SK-N-SH (cell line): ENCODE measurements at regions not wholly inside any gene's neighbourhood (a gene's known extent, or its start where the extent isn't known, plus 50 kb on each side); places are given as distances from the start of the nearest gene placed in this dataset.

Experiments used
- CTCF ChIA-PET: fragments of 300-600, 350-600 bp; formaldehyde crosslinking; extraction: SDS; loops from one replicate; lab custom pipeline; 2021; lab: Yijun Ruan, JAX
- POLR2A ChIA-PET: fragments of 350-600 bp; sonication (Branson Sonifier 250); formaldehyde crosslinking; extraction: SDS; loops from one replicate; lab custom pipeline; 2020; ENCODE audit warnings: antibody characterized with exemption, inconsistent platforms; lab: Yijun Ruan, JAX
- DNase-seq: peaks from one replicate; pipeline ENCODE4 v3.0.0; 2012
- H2AFZ ChIP-seq: fragments of 200-600 bp; sonication (generic); 2 replicates; pipeline ENCODE4 v1.8.1; 2016; ENCODE audit warnings: antibody characterized with exemption, mild to moderate bottlenecking, low read depth
- H3F3A ChIP-seq: fragments of 200-600 bp; sonication (generic); replicated peaks from 2 replicates; pipeline ENCODE3; 2016; ENCODE audit warnings: antibody characterized with exemption, mild to moderate bottlenecking; ENCODE audit not compliant: insufficient read depth
- H3K27ac ChIP-seq, 2 experiments: fragments of 200-500 bp in 1 of 2; fragments of 200-600 bp in 1 of 2; sonication (Bioruptor generic) in 1 of 2; sonication (generic), shearing (Covaris generic) in 1 of 2; 2 replicates each; pipeline versions ENCODE4 v1.5.1 to v1.6.1; 2014 to 2016; ENCODE audit warnings: low read depth in 2 of 2, inconsistent platforms in 1 of 2, low read length in 1 of 2, mild to moderate bottlenecking in 1 of 2, mixed read lengths in 1 of 2
- H3K27me3 ChIP-seq: fragments of 200-600 bp; sonication (generic), shearing (Covaris generic); 2 replicates; pipeline ENCODE4 v1.6.1; 2016; ENCODE audit warnings: mixed run types; ENCODE audit not compliant: insufficient read depth
- H3K36me3 ChIP-seq, 2 experiments: fragments of 200-500 bp in 1 of 2; fragments of 200-600 bp in 1 of 2; sonication (Bioruptor generic) in 1 of 2; sonication (generic) in 1 of 2; replicated peaks in 1 of 2; 2 replicates each; pipeline versions ENCODE3 to v1.5.1; 2014 to 2016; ENCODE audit warnings: low read length in 1 of 2, mild to moderate bottlenecking in 1 of 2; ENCODE audit not compliant: insufficient read depth in 2 of 2, control insufficient read depth in 1 of 2
- H3K4me1 ChIP-seq, 2 experiments: fragments of 200-500 bp in 1 of 2; fragments of 200-600 bp in 1 of 2; sonication (Bioruptor generic) in 1 of 2; sonication (generic), shearing (Covaris generic) in 1 of 2; 2 replicates each; pipeline versions ENCODE4 v1.5.1 to v1.6.1; 2014 to 2016; ENCODE audit warnings: low read depth in 1 of 2, low read length in 1 of 2, mixed run types in 1 of 2; ENCODE audit not compliant: insufficient read depth in 2 of 2, control insufficient read depth in 1 of 2
- H3K4me2 ChIP-seq: fragments of 200-600 bp; sonication (generic), shearing (Covaris generic); 2 replicates; pipeline ENCODE4 v1.6.1; 2017; ENCODE audit warnings: mixed run types
- H3K4me3 ChIP-seq, 2 experiments: fragments of 200-500 bp in 1 of 2; fragments of 200-600 bp in 1 of 2; sonication (Bioruptor generic) in 1 of 2; sonication (generic), shearing (Covaris generic) in 1 of 2; 2 replicates each; pipeline versions ENCODE4 v1.5.1 to v1.8.1; 2014 to 2016; ENCODE audit warnings: low read depth in 2 of 2, inconsistent platforms in 1 of 2, low read length in 1 of 2, mild to moderate bottlenecking in 1 of 2, mixed read lengths in 1 of 2, moderate library complexity in 1 of 2
- H3K79me2 ChIP-seq: fragments of 200-600 bp; sonication (generic); 2 replicates; pipeline ENCODE4 v1.8.1; 2017; ENCODE audit warnings: mild to moderate bottlenecking; ENCODE audit not compliant: insufficient read depth
- H3K9ac ChIP-seq: fragments of 200-600 bp; sonication (generic); 2 replicates; pipeline ENCODE4 v1.6.1; 2017; ENCODE audit warnings: mixed run types
- H3K9me2 ChIP-seq: fragments of 200-600 bp; sonication (generic); 2 replicates; pipeline ENCODE4 v1.6.1; 2017; ENCODE audit warnings: mixed run types
- H3K9me3 ChIP-seq: fragments of 200-600 bp; sonication (generic); 2 replicates; pipeline ENCODE4 v1.6.1; 2017; ENCODE audit warnings: mixed run types, mild to moderate bottlenecking, moderate library complexity
- H4K20me1 ChIP-seq: fragments of 200-600 bp; sonication (generic); 2 replicates; pipeline ENCODE4 v1.6.1; 2017; ENCODE audit warnings: mild to moderate bottlenecking, mixed run types; ENCODE audit not compliant: insufficient read depth
- CHD2 ChIP-seq: fragments of 150-350 bp; IDR thresholded peaks from 2 replicates; pipeline ENCODE4 v1.6.1; 2018; ENCODE audit warnings: low read length; ENCODE audit not compliant: partially characterized antibody
- ELF1 ChIP-seq: IDR thresholded peaks from 2 replicates; pipeline ENCODE4 v1.4.0; 2012
- EP300 ChIP-seq, 2 experiments: IDR thresholded peaks; 2 replicates each; pipeline versions ENCODE4 v1.4.0 to v1.6.1; 2012; ENCODE audit warnings: borderline replicate concordance in 1 of 2, low read depth in 1 of 2, low read length in 1 of 2
- FOXM1 ChIP-seq: IDR thresholded peaks from 2 replicates; pipeline ENCODE4 v1.4.0; 2012; ENCODE audit warnings: low read depth, mild to moderate bottlenecking
- GABPA ChIP-seq: IDR thresholded peaks from 2 replicates; pipeline ENCODE4 v1.4.0; 2012; ENCODE audit warnings: low read depth, mild to moderate bottlenecking
- GATA2 ChIP-seq: sonication (generic); formaldehyde crosslinking; IDR thresholded peaks from 2 replicates; pipeline ENCODE4 v1.5.0; 2020; ENCODE audit warnings: mild to moderate bottlenecking, missing genetic modification reagents
- JUND ChIP-seq: IDR thresholded peaks from 2 replicates; pipeline ENCODE4 v1.4.0; 2012
- MAX ChIP-seq: IDR thresholded peaks from 2 replicates; pipeline ENCODE4 v1.4.0; 2012; ENCODE audit warnings: low read depth
- NFIC ChIP-seq: IDR thresholded peaks from 2 replicates; pipeline ENCODE4 v1.4.0; 2012; ENCODE audit warnings: borderline replicate concordance
- PBX3 ChIP-seq: IDR thresholded peaks from 2 replicates; pipeline ENCODE4; 2012
- RAD21 ChIP-seq: IDR thresholded peaks from 2 replicates; pipeline ENCODE4 v1.6.1; 2012; ENCODE audit warnings: mild to moderate bottlenecking, low read length
- RCOR1 ChIP-seq: fragments of 150-350 bp; IDR thresholded peaks from 2 replicates; pipeline ENCODE4 v1.6.1; 2017; ENCODE audit warnings: antibody characterized with exemption, low read length
- RFX5 ChIP-seq: IDR thresholded peaks from 2 replicates; pipeline ENCODE4 v1.6.1; 2012; ENCODE audit warnings: mild to moderate bottlenecking, improper control_type of control experiment, low read length
- SIN3A ChIP-seq: IDR thresholded peaks from 2 replicates; pipeline ENCODE4 v1.6.1; 2012; ENCODE audit warnings: low read depth, mild to moderate bottlenecking, low read length, moderate library complexity, borderline replicate concordance
- TAF1 ChIP-seq: IDR thresholded peaks from 2 replicates; pipeline ENCODE4 v1.6.1; 2012; ENCODE audit warnings: low read depth, mild to moderate bottlenecking, low read length, moderate library complexity, borderline replicate concordance
- TCF12 ChIP-seq: IDR thresholded peaks from 2 replicates; pipeline ENCODE4 v1.4.0; 2012
- USF2 ChIP-seq: fragments of 150-350 bp; IDR thresholded peaks from 2 replicates; pipeline ENCODE4 v1.6.1; 2017; ENCODE audit warnings: antibody characterized with exemption, low read length, low read depth, borderline replicate concordance
- ZBTB33 ChIP-seq: IDR thresholded peaks from 2 replicates; pipeline ENCODE4 v1.4.0; 2012; ENCODE audit warnings: low read depth, borderline replicate concordance
- WGBS: methylation state at CpG from one replicate; pipeline ENCODE4 v1.1.6; 2017; ENCODE audit warnings: low lambda C conversion rate; 5-methylcytosine and 5-hydroxymethylcytosine counted together

GRCh38 chr11:110968348-110969062 is 256.3 kb upstream of the ARHGAP20 start:
- POLR2A ChIA-PET, result no interaction called here
- 61% methylated on average over 4 of the region's 4 CpGs for WGBS

GRCh38 chr11:110966131-110966530 is 253.9 kb upstream of the ARHGAP20 start:
- H3K9me2 ChIP-seq, result no peaks in the 10 kb centered on the region
- 72% methylated on average over 1 of the region's 1 CpG for WGBS
- H2AFZ ChIP-seq, result no peak overlapping the region
- TF ChIP-seq ZBTB33 (no peak), EP300 (IDR thresholded peaks at IDR 0.05; ENCODE audit: borderline replicate concordance in 1 of 2, low read depth in 1 of 2, low read length in 1 of 2) (no peak), TAF1 (no peak), SIN3A (no peak), FOXM1 (no peak), CHD2 (no peak), RCOR1 (no peak)
- H3K4me3 ChIP-seq, result no peak overlapping the region
- POLR2A ChIA-PET, result no interaction called here
- H3K4me2 ChIP-seq, result no peak overlapping the region
- CTCF ChIA-PET, result no interaction called here
- H4K20me1 ChIP-seq, result no peaks in the 10 kb centered on the region
- H3K27me3 ChIP-seq, result no peaks in the 10 kb centered on the region
- H3F3A ChIP-seq, result no peaks in the 10 kb centered on the region
- no peaks in the 10 kb centered on the region for H3K36me3 ChIP-seq
- H3K9me3 ChIP-seq, result no peaks in the 10 kb centered on the region
- no peak overlapping the region for H3K9ac ChIP-seq
- no peak for DNase-seq
- peaks cover 0 to 2% of the 10 kb centered on the region in 2 experiments; a peak in 1 of 4 replicates for H3K4me1 ChIP-seq
- no peak overlapping the region for H3K27ac ChIP-seq
- H3K79me2 ChIP-seq, result no peaks in the 10 kb centered on the region

More at GRCh38 chr11:110968348-110969062, 256.3 kb upstream of the ARHGAP20 start:
- H3K27me3 ChIP-seq, result no peaks in the 10 kb centered on the region
- CTCF ChIA-PET, result interaction anchor here (0.7 kb wide), 1 partner anchor 216 kb away, joined by 4 read pairs; no protein-coding TSS in a partner anchor
- H3K4me2 ChIP-seq, result no peak overlapping the region
- H3K4me1 ChIP-seq, result no peaks in the 10 kb centered on the region; a peak in 2 of 4 replicates
- H3K36me3 ChIP-seq, result no peaks in the 10 kb centered on the region
- no peaks in the 10 kb centered on the region for H3K9me3 ChIP-seq
- no peak for TF ChIP-seq ELF1
- no peaks in the 10 kb centered on the region for H3F3A ChIP-seq
- no peak overlapping the region for H3K27ac ChIP-seq
- H3K9me2 ChIP-seq, result no peaks in the 10 kb centered on the region
- H3K4me3 ChIP-seq, result no peak overlapping the region
- H3K9ac ChIP-seq, result no peak overlapping the region
- H4K20me1 ChIP-seq, result no peaks in the 10 kb centered on the region
- no peak overlapping the region for H2AFZ ChIP-seq
- H3K79me2 ChIP-seq, result no peaks in the 10 kb centered on the region
- no peak for DNase-seq

GRCh38 chr11:110962921-110963320 is 250.7 kb upstream of the ARHGAP20 start:
- POLR2A ChIA-PET, result no interaction called here
- Histone ChIP-seq H3F3A (no peaks in the 10 kb centered on the region), H3K9ac (no peak overlapping the region), H4K20me1 (no peaks in the 10 kb centered on the region), H3K9me3 (no peaks in the 10 kb centered on the region), H3K27ac (no peak overlapping the region), H2AFZ (no peak overlapping the region), H3K9me2 (no peaks in the 10 kb centered on the region), H3K4me3 (no peak overlapping the region), H3K4me1 (peaks cover 0 to 2% of the 10 kb centered on the region in 2 experiments; a peak in 1 of 4 replicates), H3K36me3 (no peaks in the 10 kb centered on the region), H3K79me2 (no peaks in the 10 kb centered on the region), H3K4me2 (no peak overlapping the region), H3K27me3 (no peaks in the 10 kb centered on the region)
- 58% methylated on average over 4 of the region's 4 CpGs for WGBS
- peak; percentile 12 for DNase-seq
- CTCF ChIA-PET, result no interaction called here
- TF ChIP-seq NFIC (no peak), GABPA (no peak), MAX (no peak), GATA2 (no peak), PBX3 (no peak), TCF12 (no peak), RAD21 (no peak), RFX5 (no peak), RCOR1 (no peak), SIN3A (no peak), USF2 (no peak), JUND (no peak)
